ENCODE measurements at regions not wholly inside any gene's neighbourhood (a gene's known extent, or its start where the extent isn't known, plus 50 kb on each side); places are given as distances from the start of the nearest gene placed in this dataset.
"Not testable (repeated sequence)": the region's sequence is repeated elsewhere in the genome, so short reads cannot be mapped to it uniquely, and the experiment has no call there.

DNA sequence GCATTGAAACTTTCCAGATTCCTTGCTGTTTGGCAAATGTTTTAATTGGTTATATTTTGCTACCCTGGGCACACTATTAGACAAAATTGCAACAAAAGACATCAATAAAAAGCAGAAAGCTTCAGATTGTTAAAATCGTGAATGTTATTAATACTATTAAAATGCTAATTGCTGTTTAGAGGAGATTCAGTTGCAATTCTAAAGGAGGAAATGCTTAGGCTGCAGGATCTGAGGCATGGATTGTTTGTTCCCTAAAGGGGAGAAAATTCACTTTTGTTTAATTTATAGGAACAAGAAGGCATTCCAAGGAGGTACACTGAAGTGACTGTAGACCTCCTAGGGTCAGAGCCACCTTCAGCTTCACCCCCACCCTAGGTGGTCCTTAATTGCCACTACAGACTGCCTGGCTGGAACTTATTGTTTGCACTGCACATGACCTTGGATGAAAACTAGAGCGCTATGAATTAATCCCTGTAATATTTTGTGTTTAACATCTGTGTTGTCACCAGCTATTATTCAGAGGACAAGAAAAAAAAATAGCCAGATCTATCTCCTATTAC lies 1266.9 kb upstream of the ADGRL2 start:
- Mint-ChIP-seq H3K27me3 (no peaks in the 10 kb centered on the region), H3K4me3 (no peak overlapping the region), H3K4me1 (no peaks in the 10 kb centered on the region), H3K27ac (no peak overlapping the region), H3K9me3 (ENCODE audit: low read depth) (peaks cover 2% of the 10 kb centered on the region), H3K36me3 (no peaks in the 10 kb centered on the region)
- ATAC-seq = no peak
- no peak for DNase-seq
- CTCF ChIA-PET = no interaction called here

DNA sequence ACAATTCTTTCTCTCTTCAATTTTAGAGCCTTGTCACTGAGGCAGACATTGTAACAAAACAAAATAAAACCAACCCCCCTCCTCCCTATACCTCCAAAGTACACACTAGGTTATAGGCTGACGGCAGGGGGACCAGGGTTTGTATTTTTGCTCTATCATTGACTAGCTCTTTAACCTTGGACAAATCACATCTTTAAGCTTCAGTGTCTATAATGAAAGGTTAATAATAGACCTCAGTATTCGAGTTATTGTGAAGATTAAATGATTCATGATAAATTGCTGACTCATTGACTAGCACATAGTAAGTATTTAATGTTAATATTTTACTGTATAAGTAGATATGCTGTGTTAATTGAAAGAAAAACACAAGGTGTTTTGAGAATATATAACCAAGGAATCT lies 1267.6 kb upstream of the ADGRL2 start:
- H3K4me3 Mint-ChIP-seq = no peak overlapping the region
- CTCF ChIA-PET = no interaction called here
- DNase-seq = no peak
- no peak for ATAC-seq
- no peaks in the 10 kb centered on the region for H3K9me3 Mint-ChIP-seq (ENCODE audit: low read depth)
- no peaks in the 10 kb centered on the region for H3K36me3 Mint-ChIP-seq
- no peaks in the 10 kb centered on the region for H3K27me3 Mint-ChIP-seq
- H3K4me1 Mint-ChIP-seq = no peaks in the 10 kb centered on the region
- H3K27ac Mint-ChIP-seq = no peak overlapping the region

DNA sequence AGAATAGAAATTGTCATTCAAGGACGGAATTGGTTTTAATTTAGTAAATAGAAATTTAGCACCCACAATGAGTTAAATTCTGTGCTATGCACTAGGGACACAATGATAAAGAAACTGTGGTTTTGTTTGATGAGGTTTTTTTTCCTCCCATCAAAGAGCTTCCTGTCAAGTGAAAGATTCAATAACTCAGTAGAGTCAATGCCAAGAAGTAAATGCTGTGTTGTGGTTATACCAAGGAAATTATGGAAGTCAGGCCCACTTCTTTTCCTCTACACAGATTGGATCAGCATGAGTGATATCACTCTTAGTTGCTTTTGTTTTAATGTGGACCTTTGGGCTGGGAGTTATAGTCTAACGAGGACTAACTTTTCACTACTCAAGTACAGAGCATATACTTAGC lies 1269.6 kb upstream of the ADGRL2 start:
- CTCF ChIA-PET = no interaction called here
- no peaks in the 10 kb centered on the region for H3K9me3 Mint-ChIP-seq (ENCODE audit: low read depth)
- ATAC-seq = no peak
- no peaks in the 10 kb centered on the region for H3K4me1 Mint-ChIP-seq
- H3K4me3 Mint-ChIP-seq = no peak overlapping the region
- no peaks in the 10 kb centered on the region for H3K27me3 Mint-ChIP-seq
- no peak overlapping the region for H3K27ac Mint-ChIP-seq
- no peak for DNase-seq
- no peaks in the 10 kb centered on the region for H3K36me3 Mint-ChIP-seq

DNA sequence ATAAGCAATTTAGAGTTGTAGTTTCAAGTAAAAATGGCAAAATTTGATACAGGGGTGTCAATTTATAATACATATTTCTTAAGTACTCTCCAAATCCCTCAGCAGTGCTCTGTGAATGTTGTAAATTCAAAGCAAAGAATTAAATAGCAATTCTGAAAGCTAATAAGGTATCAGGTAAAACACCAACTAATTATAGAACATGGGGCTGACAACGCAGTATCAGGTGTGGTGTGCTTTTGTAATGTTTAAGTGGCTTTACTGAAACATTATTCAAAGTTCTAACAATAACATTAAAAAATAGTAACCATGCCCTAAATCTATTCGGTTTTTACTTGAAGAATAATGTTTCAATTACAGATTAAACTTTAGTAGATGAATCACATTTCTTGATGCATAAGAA lies 1271.2 kb upstream of the ADGRL2 start:
- ATAC-seq (no peak), DNase-seq (no peak)
- Mint-ChIP-seq H3K4me1 (no peaks in the 10 kb centered on the region), H3K9me3 (ENCODE audit: low read depth) (no peaks in the 10 kb centered on the region), H3K27ac (no peak overlapping the region), H3K4me3 (no peak overlapping the region), H3K27me3 (no peaks in the 10 kb centered on the region), H3K36me3 (no peaks in the 10 kb centered on the region)
- CTCF ChIA-PET = no interaction called here

DNA sequence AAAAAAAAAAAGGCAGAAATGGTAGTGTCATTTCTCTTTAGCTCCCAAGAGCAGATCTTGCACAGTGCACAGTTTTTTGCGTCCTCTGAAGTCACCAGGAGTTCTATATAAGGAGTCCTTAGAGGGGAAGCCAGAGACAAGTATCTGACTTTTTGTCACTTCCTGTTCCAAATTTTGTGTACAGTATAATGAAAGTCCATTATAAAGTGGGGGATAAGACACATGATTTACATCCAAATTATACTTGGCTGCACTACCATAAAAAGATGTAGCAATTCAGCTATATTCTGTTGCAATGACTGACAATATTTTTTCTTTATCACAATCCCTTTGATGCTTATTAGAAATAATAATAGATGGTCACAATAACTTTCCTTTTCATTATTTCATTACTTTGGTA lies 1276.9 kb upstream of the ADGRL2 start:
- CTCF ChIA-PET = no interaction called here
- no peak overlapping the region for H3K27ac Mint-ChIP-seq
- no peak for ATAC-seq
- no peaks in the 10 kb centered on the region for H3K36me3 Mint-ChIP-seq
- no peaks in the 10 kb centered on the region for H3K27me3 Mint-ChIP-seq
- H3K4me1 Mint-ChIP-seq = no peaks in the 10 kb centered on the region
- H3K9me3 Mint-ChIP-seq (ENCODE audit: low read depth) = no peaks in the 10 kb centered on the region
- H3K4me3 Mint-ChIP-seq = no peak overlapping the region
- no peak for DNase-seq

DNA sequence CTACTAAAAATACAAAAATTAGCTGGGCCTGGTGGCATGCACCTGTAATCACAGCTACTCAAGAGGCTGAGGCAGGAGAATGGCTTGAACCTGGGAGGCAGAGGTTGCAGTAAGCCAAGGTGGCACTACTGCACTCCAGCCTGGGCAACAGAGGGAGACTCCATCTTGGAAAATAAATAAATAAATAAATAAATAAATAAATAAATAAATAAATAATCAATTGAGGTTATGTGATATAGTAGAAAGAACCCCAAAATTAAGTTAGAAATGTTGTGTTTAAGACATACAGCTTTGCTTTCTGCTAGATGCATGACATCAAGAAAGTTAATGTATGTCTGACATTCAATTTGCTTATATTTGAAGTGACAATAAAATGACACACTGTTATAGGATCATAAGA lies 1277.7 kb upstream of the ADGRL2 start:
- ATAC-seq; H3K4me3 Mint-ChIP-seq; H3K9me3 Mint-ChIP-seq (ENCODE audit: low read depth); DNase-seq; CTCF ChIA-PET; H3K4me1 Mint-ChIP-seq; H3K27ac Mint-ChIP-seq; H3K27me3 Mint-ChIP-seq; H3K36me3 Mint-ChIP-seq: not testable (repeated sequence)

DNA sequence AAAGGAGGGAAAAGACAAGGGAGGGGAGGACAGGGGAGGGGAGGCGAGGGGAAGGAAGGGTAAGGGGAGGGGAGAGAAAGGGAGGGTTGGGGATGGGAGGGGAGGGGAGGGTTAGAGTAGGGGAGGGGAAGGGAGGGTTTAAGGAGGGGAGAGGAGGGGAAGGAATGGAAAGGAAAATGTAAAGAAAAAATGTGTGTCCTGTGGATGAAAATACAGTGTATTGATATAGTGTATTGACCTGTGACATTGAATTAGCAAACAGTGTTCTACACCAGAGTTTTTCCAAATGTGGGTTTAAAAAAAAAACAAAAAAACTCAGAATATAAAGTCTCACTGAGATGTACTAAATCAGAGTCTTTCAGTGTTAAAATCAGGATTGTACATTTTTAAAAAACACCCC lies 1279.8 kb upstream of the ADGRL2 start:
- ATAC-seq = no peak
- Mint-ChIP-seq H3K4me1 (no peaks in the 10 kb centered on the region), H3K4me3 (no peak overlapping the region), H3K9me3 (ENCODE audit: low read depth) (peaks cover 7% of the 10 kb centered on the region), H3K36me3 (no peaks in the 10 kb centered on the region), H3K27me3 (no peaks in the 10 kb centered on the region), H3K27ac (no peak overlapping the region)
- CTCF ChIA-PET = no interaction called here
- DNase-seq = no peak

DNA sequence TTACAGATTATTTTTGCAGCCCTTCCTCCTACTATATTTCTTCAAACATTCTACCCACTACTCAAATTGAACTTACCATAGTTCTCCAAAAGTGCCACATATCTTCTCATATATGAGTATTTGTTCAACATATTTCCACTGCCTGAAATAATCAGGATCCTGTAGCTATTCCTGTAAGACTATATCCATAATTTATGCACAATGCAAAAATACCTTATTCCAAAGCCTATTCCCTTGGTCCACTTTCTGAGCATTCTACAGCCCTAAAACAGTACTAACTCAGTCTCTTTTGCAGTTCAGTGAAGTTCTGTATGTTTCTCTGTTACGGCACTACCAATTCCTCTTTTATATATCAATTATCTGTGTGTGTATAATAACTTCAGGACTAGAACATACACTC lies 1283.7 kb upstream of the ADGRL2 start:
- Mint-ChIP-seq H3K27ac (no peak overlapping the region), H3K36me3 (no peaks in the 10 kb centered on the region), H3K4me3 (no peak overlapping the region), H3K4me1 (no peaks in the 10 kb centered on the region), H3K27me3 (no peaks in the 10 kb centered on the region), H3K9me3 (ENCODE audit: low read depth) (peaks cover 10% of the 10 kb centered on the region)
- CTCF ChIA-PET = no interaction called here
- no peak for ATAC-seq
- DNase-seq = no peak

DNA sequence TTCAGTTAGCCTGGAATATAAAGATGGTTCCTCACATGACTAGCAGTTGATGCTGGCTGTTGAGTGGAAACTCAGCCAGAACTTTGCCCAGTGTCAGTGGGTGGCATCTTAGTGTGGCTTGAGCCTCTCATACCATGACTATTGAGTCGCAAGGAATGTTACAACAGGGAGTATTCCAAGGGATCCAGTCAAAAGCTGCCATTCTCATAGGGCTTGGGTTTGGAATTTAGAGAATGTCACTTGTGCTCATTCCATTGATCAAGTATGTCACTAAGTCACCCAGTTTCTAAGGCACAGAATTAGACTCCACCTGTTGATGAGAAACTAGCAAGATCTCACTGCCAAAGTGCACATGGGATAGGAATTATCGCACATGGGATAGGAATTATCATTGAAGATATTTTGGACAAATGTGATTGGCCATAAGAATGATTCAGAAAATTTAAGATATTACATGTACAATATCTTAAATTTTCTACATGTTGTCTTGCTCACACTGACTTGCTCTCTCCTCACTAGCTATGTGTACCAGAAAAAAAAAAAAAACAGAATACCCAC lies 1290.7 kb upstream of the ADGRL2 start:
- Mint-ChIP-seq H3K27ac (no peak overlapping the region), H3K27me3 (no peaks in the 10 kb centered on the region), H3K9me3 (ENCODE audit: low read depth) (peaks cover 4% of the 10 kb centered on the region), H3K36me3 (no peaks in the 10 kb centered on the region), H3K4me3 (no peak overlapping the region), H3K4me1 (no peaks in the 10 kb centered on the region)
- ATAC-seq (no peak), DNase-seq (no peak)
- CTCF ChIA-PET = no interaction called here

DNA sequence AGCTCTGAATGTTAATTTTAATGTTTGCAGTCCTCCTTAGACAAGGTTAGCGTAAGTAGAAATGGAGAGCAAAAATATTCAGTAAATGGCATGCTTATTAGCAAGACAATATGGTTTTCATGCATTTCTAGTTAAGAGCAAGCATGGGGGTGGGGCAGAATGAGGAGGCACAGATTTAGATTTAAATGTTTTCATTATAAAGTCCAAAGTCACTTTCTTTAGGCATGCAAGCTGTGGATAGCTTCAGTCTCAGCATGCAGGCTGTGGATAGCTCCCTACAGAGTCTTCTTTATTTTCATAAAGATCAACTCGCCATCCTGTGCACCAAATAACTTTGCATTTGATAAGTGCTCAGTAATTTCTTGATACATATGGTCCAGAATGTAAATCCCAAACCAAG lies 1294.5 kb upstream of the ADGRL2 start:
- Mint-ChIP-seq H3K36me3 (no peaks in the 10 kb centered on the region), H3K9me3 (ENCODE audit: low read depth) (peaks cover 9% of the 10 kb centered on the region), H3K4me3 (no peak overlapping the region), H3K4me1 (no peaks in the 10 kb centered on the region), H3K27me3 (no peaks in the 10 kb centered on the region), H3K27ac (no peak overlapping the region)
- CTCF ChIA-PET = no interaction called here
- DNase-seq = no peak
- ATAC-seq = no peak

DNA sequence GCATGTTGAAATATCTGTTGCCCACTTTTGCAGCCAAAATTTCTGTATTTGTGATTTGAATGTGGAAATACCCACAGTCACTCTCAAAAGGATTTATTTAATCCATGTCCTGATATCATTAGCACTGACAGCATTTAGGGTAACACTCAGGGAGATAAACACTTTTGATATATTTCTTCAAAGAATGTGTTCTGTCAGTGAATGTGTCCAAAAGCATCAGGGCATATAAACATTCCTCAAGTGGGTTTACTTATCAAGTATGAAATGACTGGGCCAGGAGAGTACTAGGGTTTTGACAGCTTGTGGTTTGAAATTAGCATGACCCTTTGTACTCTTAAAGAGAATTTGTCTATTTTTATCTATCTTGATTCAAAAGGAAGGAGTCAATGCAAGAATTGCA lies 1302.1 kb upstream of the ADGRL2 start:
- no peaks in the 10 kb centered on the region for H3K4me1 Mint-ChIP-seq
- CTCF ChIA-PET = no interaction called here
- no peak overlapping the region for H3K4me3 Mint-ChIP-seq
- no peak for DNase-seq
- H3K9me3 Mint-ChIP-seq (ENCODE audit: low read depth) = peaks cover 2% of the 10 kb centered on the region
- no peak for ATAC-seq
- H3K27me3 Mint-ChIP-seq = no peaks in the 10 kb centered on the region
- H3K27ac Mint-ChIP-seq = no peak overlapping the region
- no peaks in the 10 kb centered on the region for H3K36me3 Mint-ChIP-seq

DNA sequence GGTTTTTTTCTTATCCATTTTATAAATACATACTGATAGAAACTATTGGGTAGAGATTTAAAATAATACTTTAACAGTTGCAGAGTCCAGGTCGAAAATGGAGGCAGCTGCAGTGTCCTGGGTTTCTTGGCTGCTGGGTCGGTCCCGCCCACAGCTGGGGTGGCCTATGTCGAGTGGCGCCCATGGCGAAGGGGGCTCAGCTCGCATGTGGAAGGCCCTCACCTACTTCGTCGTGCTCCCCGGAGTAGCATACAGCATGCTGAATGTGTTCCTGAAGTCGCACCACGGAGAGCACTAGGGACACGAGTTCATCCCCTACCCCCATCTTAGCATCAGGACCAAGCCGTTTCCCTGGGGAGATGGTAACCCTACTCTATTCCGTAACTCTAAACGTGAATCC lies 1304.9 kb upstream of the ADGRL2 start:
- H3K9me3 Mint-ChIP-seq (ENCODE audit: low read depth) = no peaks in the 10 kb centered on the region
- H3K27me3 Mint-ChIP-seq = no peaks in the 10 kb centered on the region
- no peaks in the 10 kb centered on the region for H3K36me3 Mint-ChIP-seq
- CTCF ChIA-PET = no interaction called here
- ATAC-seq (no peak), DNase-seq (no peak)
- no peaks in the 10 kb centered on the region for H3K4me1 Mint-ChIP-seq
- no peak overlapping the region for H3K4me3 Mint-ChIP-seq
- no peak overlapping the region for H3K27ac Mint-ChIP-seq

DNA sequence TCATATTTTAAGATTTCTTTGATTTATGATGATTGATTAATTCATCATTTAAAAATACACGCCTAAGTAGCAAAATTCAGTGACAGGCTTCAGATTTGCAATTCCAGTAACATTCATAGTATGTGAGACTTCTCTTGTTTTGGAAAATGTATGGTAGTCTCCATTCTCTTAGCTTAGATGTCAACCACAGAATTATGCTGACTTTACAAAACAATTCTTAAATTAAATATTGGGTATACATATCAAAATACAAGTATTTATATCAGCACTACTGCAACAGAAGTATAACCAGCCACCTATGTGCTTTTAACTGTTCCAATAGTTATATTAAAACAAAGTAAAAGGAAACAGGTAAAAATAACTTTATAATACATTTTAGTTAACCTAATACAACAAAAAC lies 1328.6 kb upstream of the ADGRL2 start:
- Mint-ChIP-seq H3K36me3 (no peaks in the 10 kb centered on the region), H3K4me3 (no peak overlapping the region), H3K4me1 (no peaks in the 10 kb centered on the region), H3K9me3 (ENCODE audit: low read depth) (peaks cover 10% of the 10 kb centered on the region), H3K27me3 (no peaks in the 10 kb centered on the region), H3K27ac (no peak overlapping the region)
- DNase-seq = no peak
- CTCF ChIA-PET = no interaction called here
- ATAC-seq = no peak

DNA sequence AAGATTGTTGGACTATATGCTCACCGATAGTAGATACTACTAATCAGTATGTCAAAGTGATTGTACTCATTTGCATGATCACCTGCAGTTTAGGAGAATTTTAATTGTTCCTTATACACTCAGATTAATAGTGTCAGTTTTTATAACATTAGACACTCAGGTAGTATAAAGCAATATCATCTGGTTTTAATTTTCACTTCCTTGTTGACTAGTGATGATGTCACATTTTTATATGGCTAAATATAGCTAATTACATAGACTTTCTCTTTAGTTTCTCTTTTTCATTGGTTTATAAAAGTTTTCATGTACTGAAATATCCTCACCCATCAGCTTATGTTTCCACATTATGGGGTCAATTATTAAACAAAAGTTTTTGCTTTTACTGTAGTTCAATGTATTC lies 1332.4 kb upstream of the ADGRL2 start:
- H3K27ac Mint-ChIP-seq = no peak overlapping the region
- no peak overlapping the region for H3K4me3 Mint-ChIP-seq
- ATAC-seq (no peak), DNase-seq (no peak)
- H3K4me1 Mint-ChIP-seq = no peaks in the 10 kb centered on the region
- H3K27me3 Mint-ChIP-seq = no peaks in the 10 kb centered on the region
- peaks cover 11% of the 10 kb centered on the region for H3K9me3 Mint-ChIP-seq (ENCODE audit: low read depth)
- H3K36me3 Mint-ChIP-seq = no peaks in the 10 kb centered on the region
- CTCF ChIA-PET = no interaction called here

DNA sequence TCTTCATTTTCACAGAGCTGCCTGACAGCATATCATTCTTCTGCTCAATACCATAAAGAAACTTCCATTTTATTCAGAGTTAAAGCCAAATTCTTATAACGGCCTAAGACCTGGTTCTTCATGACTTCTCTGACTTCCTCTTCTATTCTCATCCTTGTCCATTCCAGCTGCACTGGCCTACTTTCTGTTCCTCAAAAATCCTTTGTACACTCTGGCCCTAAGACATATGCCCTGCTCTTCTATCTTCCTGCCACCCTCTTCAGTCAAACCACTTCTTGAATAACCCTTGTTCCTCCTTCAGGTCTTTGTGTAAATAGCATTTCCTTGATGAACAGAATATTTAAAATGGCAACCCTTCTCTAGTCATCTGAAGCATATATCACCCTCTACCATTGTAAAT lies 1338.7 kb upstream of the ADGRL2 start:
- H3K27ac Mint-ChIP-seq = no peak overlapping the region
- ATAC-seq (no peak), DNase-seq (no peak)
- H3K36me3 Mint-ChIP-seq = no peaks in the 10 kb centered on the region
- no peaks in the 10 kb centered on the region for H3K4me1 Mint-ChIP-seq
- no peak overlapping the region for H3K4me3 Mint-ChIP-seq
- no peaks in the 10 kb centered on the region for H3K27me3 Mint-ChIP-seq
- CTCF ChIA-PET = no interaction called here
- peaks cover 3% of the 10 kb centered on the region for H3K9me3 Mint-ChIP-seq (ENCODE audit: low read depth)

Data from activated CD8-positive, alpha-beta memory T cell treated with anti-CD3 and anti-CD28 coated beads, Interleukin-2, amount 10 ng/mL, durations not matched to agents 7 days and 5 days (primary cell).